BJ (cell line): ENCODE measurements at regions not wholly inside any gene's neighbourhood (a gene's known extent, or its start where the extent isn't known, plus 50 kb on each side); places are given as distances from the start of the nearest gene placed in this dataset.

Experiments used
- CTCF ChIA-PET: fragments of 350-600 bp; formaldehyde crosslinking; extraction: SDS; loops from one replicate; lab custom pipeline; 2021; ENCODE audit warnings: antibody characterized with exemption, inconsistent platforms; lab: Yijun Ruan, JAX
- POLR2A ChIA-PET: fragments of 300-600 bp; sonication (Branson Sonifier 250); formaldehyde crosslinking; extraction: SDS; loops from one replicate; lab custom pipeline; 2021; ENCODE audit warnings: antibody characterized with exemption; lab: Charles Lee
- DNase-seq: peaks from one replicate; pipeline ENCODE4 v3.0.0-alpha.2; 2011; ENCODE audit warnings: low read depth
- H3K27me3 ChIP-seq: 2 replicates; pipeline ENCODE4 v1.6.0; 2011; ENCODE audit warnings: low read length; ENCODE audit not compliant: control insufficient read depth, insufficient read depth
- H3K36me3 ChIP-seq: 2 replicates; pipeline ENCODE4 v1.5.1; 2011; ENCODE audit warnings: low read length; ENCODE audit not compliant: control insufficient read depth, insufficient read depth
- H3K4me3 ChIP-seq: 2 replicates; pipeline ENCODE4 v1.5.1; 2011; ENCODE audit warnings: low read depth, mild to moderate bottlenecking, control low read depth, low read length
- CTCF ChIP-seq: IDR thresholded peaks from 2 replicates; pipeline ENCODE4 v1.5.1; 2011; ENCODE audit warnings: low read depth, mild to moderate bottlenecking, control low read depth, inconsistent platforms, low read length, moderate library complexity; ENCODE audit not compliant: insufficient read depth

DNA sequence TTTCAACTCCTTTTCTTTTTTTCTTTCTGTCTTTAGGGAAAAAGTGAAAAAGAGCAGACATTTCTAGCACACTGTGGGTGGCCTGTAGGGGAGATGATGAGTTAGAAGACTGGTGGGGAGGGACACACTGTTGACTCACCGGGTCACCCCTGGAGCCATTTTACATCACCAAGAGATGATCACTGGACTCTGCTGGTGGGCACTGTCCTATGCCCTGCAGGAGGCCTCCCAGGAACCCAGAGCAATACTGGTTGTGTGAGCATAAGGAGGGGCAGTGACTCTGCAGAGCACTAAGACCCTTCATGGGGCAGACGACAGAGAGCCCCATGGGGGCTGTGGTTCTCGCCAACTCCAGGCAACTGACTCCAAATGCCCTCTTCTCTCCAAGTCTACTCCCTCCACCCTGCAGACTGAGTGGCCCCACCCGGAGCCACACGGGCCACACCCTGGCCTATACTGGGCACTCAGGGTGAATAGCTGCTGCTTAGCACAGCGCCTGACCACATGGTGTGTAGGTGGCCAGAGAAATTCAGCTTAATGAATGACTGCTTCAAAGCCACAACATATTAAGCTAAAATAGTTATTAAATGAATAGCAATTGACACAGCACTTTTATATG is 177.5 kb downstream of the CDC5L start:
- H3K36me3 ChIP-seq: no peaks in the 10 kb centered on the region
- CTCF ChIA-PET: interaction anchor here (0.7 kb wide), 1 partner anchor 351 kb away, joined by 3 read pairs; no protein-coding TSS in a partner anchor
- peaks cover 8% of the 10 kb centered on the region for H3K27me3 ChIP-seq
- H3K4me3 ChIP-seq: no peak overlapping the region
- DNase-seq: no peak
- POLR2A ChIA-PET: no interaction called here
- no peak for TF ChIP-seq CTCF

DNA sequence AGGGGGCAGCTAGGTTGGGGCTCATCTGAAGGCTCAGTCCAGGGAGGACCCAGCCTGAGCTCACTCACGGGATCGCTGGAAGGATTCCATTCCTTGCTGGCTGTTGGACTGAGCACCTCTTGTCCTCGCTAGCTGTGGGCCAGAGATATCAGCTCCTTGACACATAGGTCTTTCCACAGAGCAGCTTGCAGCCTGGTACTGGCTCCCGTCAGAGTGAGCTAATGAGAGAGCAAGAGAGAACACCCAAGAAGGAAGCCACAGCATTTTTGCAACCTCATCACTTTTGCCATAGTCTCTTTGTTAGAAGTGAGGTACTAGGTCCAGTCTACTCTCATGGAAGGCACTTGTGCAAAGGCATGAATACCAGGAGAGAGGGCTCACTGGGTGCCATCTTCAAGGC is 179.9 kb downstream of the CDC5L start:
- Histone ChIP-seq H3K27me3 (peaks cover 2% of the 10 kb centered on the region), H3K4me3 (no peak overlapping the region), H3K36me3 (no peaks in the 10 kb centered on the region)
- POLR2A ChIA-PET: no interaction called here
- DNase-seq: no peak
- TF ChIP-seq CTCF: no peak
- CTCF ChIA-PET: interaction anchor here (1.5 kb wide), 1 partner anchor 92 kb away, joined by 4 read pairs; no protein-coding TSS in a partner anchor

DNA sequence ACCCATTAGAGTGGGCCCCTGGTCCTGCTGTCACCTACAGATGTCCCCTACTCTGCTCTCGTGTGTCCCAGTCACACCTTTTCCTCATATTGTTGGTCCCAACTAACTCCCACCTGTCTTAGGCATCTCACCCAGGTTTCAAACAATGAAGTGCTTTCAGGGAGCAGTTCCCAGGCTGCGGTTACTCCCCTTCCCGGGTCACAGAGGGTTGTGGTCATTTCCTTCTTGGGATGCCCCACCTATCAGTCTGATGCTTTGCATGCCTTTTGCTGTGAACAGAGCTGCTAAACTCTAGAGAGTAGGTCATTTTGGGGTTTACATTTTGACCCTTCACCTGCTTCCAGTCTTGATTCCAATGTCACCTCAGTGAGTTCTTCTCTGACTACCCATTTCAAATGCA is 181.6 kb downstream of the CDC5L start:
- Histone ChIP-seq H3K27me3 (peaks cover 2% of the 10 kb centered on the region), H3K36me3 (no peaks in the 10 kb centered on the region), H3K4me3 (no peak overlapping the region)
- CTCF ChIA-PET: interaction anchor here (2.4 kb wide), 1 partner anchor 94 kb away, joined by 12 read pairs; no protein-coding TSS in a partner anchor
- POLR2A ChIA-PET: no interaction called here
- no peak for DNase-seq
- TF ChIP-seq CTCF: no peak

DNA sequence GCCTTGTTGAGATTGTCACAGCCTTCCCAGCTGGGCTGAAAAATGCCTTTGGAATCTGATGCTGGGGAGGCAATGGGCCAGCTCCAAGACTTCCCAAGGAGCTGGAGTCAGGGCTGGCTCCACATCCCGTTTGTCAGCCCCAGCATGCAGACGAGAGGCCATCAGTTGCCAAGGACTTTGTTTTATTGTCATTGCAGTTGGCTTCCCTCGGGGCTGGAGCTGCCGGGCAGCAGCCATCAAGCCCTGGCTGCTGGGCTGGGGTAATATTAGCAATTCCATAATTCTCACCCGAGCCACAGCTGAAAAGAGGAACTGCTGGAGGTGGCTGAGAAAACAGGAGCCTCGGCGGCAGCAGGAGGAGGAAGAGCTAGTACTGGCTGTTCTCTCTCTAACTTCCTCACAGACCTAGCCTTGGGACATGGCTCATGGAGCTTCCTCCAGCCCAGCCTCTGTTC is 182.5 kb downstream of the CDC5L start:
- H3K36me3 ChIP-seq: no peaks in the 10 kb centered on the region
- peaks cover 2% of the 10 kb centered on the region for H3K27me3 ChIP-seq
- ChIA-PET POLR2A (no interaction called here), CTCF (interaction anchor here (0.8 to 2.4 kb wide), 2 partner anchors 24 to 95 kb away, joined by 3 to 12 read pairs; no protein-coding TSS in a partner anchor)
- no peak for TF ChIP-seq CTCF
- no peak overlapping the region for H3K4me3 ChIP-seq
- DNase-seq: no peak

GRCh38 chr6:44571510-44571909 is 184.0 kb downstream of the CDC5L start:
- CTCF ChIA-PET: interaction anchor here (0.6 to 2.4 kb wide), 6 partner anchors 14 to 1357 kb away, joined by 3 to 12 read pairs (median 4); no protein-coding TSS in a partner anchor

More at GRCh38 chr6:44571510-44571909, 184.0 kb downstream of the CDC5L start:
- H3K4me3 ChIP-seq: no peak overlapping the region
- POLR2A ChIA-PET: no interaction called here
- no peak for DNase-seq
- TF ChIP-seq CTCF: no peak
- peaks cover 2% of the 10 kb centered on the region for H3K27me3 ChIP-seq
- H3K36me3 ChIP-seq: no peaks in the 10 kb centered on the region
